ENCODE measurements at regions not wholly inside any gene's neighbourhood (a gene's known extent, or its start where the extent isn't known, plus 50 kb on each side); places are given as distances from the start of the nearest gene placed in this dataset.

- no peak for DNase-seq (ENCODE audit: low read depth in 2 of 2)
Measured at GRCh38 chr1:218135371-218135770, 149.7 kb upstream of the RRP15 start.

- DNase-seq (ENCODE audit: low read depth in 2 of 2), result no peak
Measured at GRCh38 chr1:218139761-218140160, 145.3 kb upstream of the RRP15 start.

- DNase-seq (ENCODE audit: low read depth in 2 of 2), result no peak
Measured at GRCh38 chr1:218156595-218156994, 128.5 kb upstream of the RRP15 start.

- DNase-seq (ENCODE audit: low read depth in 2 of 2), result no peak
Measured at GRCh38 chr1:218163371-218163770, 121.7 kb upstream of the RRP15 start.

- DNase-seq (ENCODE audit: low read depth in 2 of 2), result no peak
Measured at GRCh38 chr1:218164111-218164929, 120.8 kb upstream of the RRP15 start.

GRCh38 chr1:218164930-218165700 is 120.0 kb upstream of the RRP15 start:
- DNase-seq (ENCODE audit: low read depth in 2 of 2), result no peak

GRCh38 chr1:218165701-218166114 is 119.4 kb upstream of the RRP15 start:
- DNase-seq (ENCODE audit: low read depth in 2 of 2), result no peak

- no peak for DNase-seq (ENCODE audit: low read depth in 2 of 2)
Measured at GRCh38 chr1:218166268-218166945, 118.7 kb upstream of the RRP15 start.

GRCh38 chr1:218171302-218171893 is 113.7 kb upstream of the RRP15 start:
- DNase-seq (ENCODE audit: low read depth in 2 of 2), result peak; percentile 17 to 18

- no peak for DNase-seq (ENCODE audit: low read depth in 2 of 2)
Measured at GRCh38 chr1:218182455-218182854, 102.6 kb upstream of the RRP15 start.

GRCh38 chr1:218200979-218201378 is 84.1 kb upstream of the RRP15 start:
- no peak for DNase-seq (ENCODE audit: low read depth in 2 of 2)

GRCh38 chr1:218201601-218202000 is 83.5 kb upstream of the RRP15 start:
- no peak for DNase-seq (ENCODE audit: low read depth in 2 of 2)

- no peak for DNase-seq (ENCODE audit: low read depth in 2 of 2)
Measured at GRCh38 chr1:218205721-218206120, 79.4 kb upstream of the RRP15 start.

- DNase-seq (ENCODE audit: low read depth in 2 of 2), result no peak
Measured at GRCh38 chr1:218207194-218207593, 77.9 kb upstream of the RRP15 start.

GRCh38 chr1:218209351-218209861 is 75.7 kb upstream of the RRP15 start:
- DNase-seq (ENCODE audit: low read depth in 2 of 2), result peak; percentile 41 to 45

- peak in 1 of 2 experiments; percentile 23 for DNase-seq (ENCODE audit: low read depth in 2 of 2)
Measured at GRCh38 chr1:218211241-218211640, 73.9 kb upstream of the RRP15 start.

GRCh38 chr1:218217040-218217439 is 68.1 kb upstream of the RRP15 start:
- DNase-seq (ENCODE audit: low read depth in 2 of 2), result no peak

- no peak for DNase-seq (ENCODE audit: low read depth in 2 of 2)
Measured at GRCh38 chr1:218219460-218219859, 65.6 kb upstream of the RRP15 start.

- DNase-seq (ENCODE audit: low read depth in 2 of 2), result no peak
Measured at GRCh38 chr1:218224101-218224500, 61.0 kb upstream of the RRP15 start.

GRCh38 chr1:218226005-218226404 is 59.1 kb upstream of the RRP15 start:
- DNase-seq (ENCODE audit: low read depth in 2 of 2), result no peak

Data from fibroblast of skin of left quadriceps (primary cell).